ENCODE measurements at regions not wholly inside any gene's neighbourhood (a gene's known extent, or its start where the extent isn't known, plus 50 kb on each side); places are given as distances from the start of the nearest gene placed in this dataset.

DNA sequence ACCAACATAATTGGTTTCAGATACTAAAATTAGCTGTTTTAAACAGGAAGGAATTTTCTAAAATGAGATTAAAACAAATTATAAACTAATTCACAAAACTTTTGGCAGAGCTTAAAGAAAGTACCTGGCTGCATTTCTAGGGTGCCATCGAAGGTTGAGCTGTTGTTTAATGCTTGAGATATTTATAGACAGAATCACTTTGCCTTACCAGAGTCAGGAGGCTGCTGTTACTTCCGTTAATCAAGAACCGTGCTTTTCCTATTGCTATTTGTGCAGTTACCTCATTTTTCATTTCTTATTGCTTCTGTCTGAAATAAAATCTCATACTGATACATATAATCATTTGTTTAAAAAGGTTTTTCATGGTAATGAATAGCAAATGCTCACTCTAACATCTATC, 242.9 kb downstream of the TECRL start:
- TF ChIP-seq, protein P1, sequence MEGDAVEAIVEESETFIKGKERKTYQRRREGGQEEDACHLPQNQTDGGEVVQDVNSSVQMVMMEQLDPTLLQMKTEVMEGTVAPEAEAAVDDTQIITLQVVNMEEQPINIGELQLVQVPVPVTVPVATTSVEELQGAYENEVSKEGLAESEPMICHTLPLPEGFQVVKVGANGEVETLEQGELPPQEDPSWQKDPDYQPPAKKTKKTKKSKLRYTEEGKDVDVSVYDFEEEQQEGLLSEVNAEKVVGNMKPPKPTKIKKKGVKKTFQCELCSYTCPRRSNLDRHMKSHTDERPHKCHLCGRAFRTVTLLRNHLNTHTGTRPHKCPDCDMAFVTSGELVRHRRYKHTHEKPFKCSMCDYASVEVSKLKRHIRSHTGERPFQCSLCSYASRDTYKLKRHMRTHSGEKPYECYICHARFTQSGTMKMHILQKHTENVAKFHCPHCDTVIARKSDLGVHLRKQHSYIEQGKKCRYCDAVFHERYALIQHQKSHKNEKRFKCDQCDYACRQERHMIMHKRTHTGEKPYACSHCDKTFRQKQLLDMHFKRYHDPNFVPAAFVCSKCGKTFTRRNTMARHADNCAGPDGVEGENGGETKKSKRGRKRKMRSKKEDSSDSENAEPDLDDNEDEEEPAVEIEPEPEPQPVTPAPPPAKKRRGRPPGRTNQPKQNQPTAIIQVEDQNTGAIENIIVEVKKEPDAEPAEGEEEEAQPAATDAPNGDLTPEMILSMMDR (conservative IDR thresholded peaks at IDR 0.05; ENCODE audit: low read length): no peak
- no peak for TF ChIP-seq EZH2phosphoT487 (IDR thresholded peaks at IDR 0.05; ENCODE audit: borderline replicate concordance, low read depth, low read length)

Measured in OCI-LY7 (cell line).